ENCODE measurements at regions not wholly inside any gene's neighbourhood (a gene's known extent, or its start where the extent isn't known, plus 50 kb on each side); places are given as distances from the start of the nearest gene placed in this dataset.

- H3K27me3 ChIP-seq (ENCODE audit: control insufficient read depth in 3 of 3, insufficient read depth in 3 of 3, low read length in 2 of 3), result peaks cover 2 to 17% (median 5%) of the 10 kb centered on the region in 3 donors
- WGBS, 2 donors, result 77 to 82% methylated on average over 22 of the region's 22 CpGs
- no peak for TF ChIP-seq CTCF (IDR thresholded peaks at IDR 0.05; ENCODE audit: control extremely low read depth, extremely low read depth)
- DNase-seq, result peak in 1 of 3 donors; percentile 3
- no peaks in the 10 kb centered on the region for H3K9me3 ChIP-seq (ENCODE audit: control insufficient read depth in 4 of 4, insufficient read depth in 3 of 4, low read length in 3 of 4)
- H3K4me3 ChIP-seq, result no peak overlapping the region
- no peak overlapping the region for H3K9ac ChIP-seq (ENCODE audit: insufficient read depth in 1 of 2, low read length in 2 of 2)
- ATAC-seq (ENCODE audit: insufficient read depth, low FRiP score), result no peak
- H3K36me3 ChIP-seq (ENCODE audit: control insufficient read depth in 4 of 4, insufficient read depth in 4 of 4, low read length in 4 of 4), result no peaks in the 10 kb centered on the region
- H3K27ac ChIP-seq (ENCODE audit: low read depth in 1 of 2, low read length in 1 of 2), result no peak overlapping the region
- peaks cover 0 to 3% (median 0%) of the 10 kb centered on the region in 5 donors for H3K4me1 ChIP-seq (ENCODE audit: control insufficient read depth in 5 of 5, insufficient read depth in 5 of 5, low read length in 5 of 5)
These were observed 88.2 kb upstream of the BHLHE23 start for GRCh38 chr20:63094767-63095499.

DNA sequence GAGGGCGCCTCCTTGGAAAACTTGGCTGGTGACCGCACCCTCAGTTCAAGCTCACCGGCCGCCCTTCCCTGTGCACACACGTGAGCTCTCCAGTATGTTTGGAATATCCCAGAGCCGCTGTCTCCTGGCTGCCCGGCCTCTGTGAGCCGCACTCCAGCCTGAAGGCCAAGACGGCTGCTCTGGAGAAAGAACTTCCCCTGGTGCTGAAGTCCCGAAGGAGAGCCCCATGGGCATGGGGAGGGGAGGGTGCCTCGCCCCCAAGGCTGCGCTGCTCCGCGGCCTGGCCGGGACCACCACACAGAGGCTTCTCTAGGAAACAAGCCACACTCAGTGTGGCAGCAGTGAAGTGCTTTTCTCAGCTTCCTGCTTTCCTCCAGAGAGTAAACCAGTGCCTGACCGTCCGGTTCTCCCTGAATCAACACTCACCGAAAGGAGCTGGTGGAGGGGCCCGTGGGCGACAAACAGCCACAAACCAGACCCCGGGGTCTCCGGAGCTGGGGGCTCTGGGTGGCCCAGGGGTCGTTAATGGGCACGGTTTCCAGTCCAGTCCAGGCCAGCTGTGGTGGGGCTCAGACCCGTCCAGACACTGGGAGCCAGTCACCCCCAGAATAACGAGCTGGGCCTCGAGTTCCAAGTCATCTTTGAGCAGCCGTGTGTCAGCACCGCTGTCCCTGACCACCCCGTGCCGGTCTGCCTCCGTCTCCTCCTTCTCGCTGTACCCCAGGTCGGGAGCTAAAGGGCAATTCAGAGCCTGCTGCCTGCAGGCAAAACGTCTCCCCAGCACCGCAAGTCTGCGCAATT lies 87.4 kb upstream of the BHLHE23 start:
- Histone ChIP-seq H3K4me1 (ENCODE audit: control insufficient read depth in 5 of 5, insufficient read depth in 5 of 5, low read length in 5 of 5) (no peaks in the 10 kb centered on the region), H3K27me3 (ENCODE audit: control insufficient read depth in 3 of 3, insufficient read depth in 3 of 3, low read length in 2 of 3) (peaks cover 2 to 13% (median 5%) of the 10 kb centered on the region in 3 donors), H3K27ac (ENCODE audit: low read depth in 1 of 2, low read length in 1 of 2) (no peak overlapping the region), H3K4me3 (no peak overlapping the region), H3K36me3 (ENCODE audit: control insufficient read depth in 4 of 4, insufficient read depth in 4 of 4, low read length in 4 of 4) (no peaks in the 10 kb centered on the region), H3K9me3 (ENCODE audit: control insufficient read depth in 4 of 4, insufficient read depth in 3 of 4, low read length in 3 of 4) (no peaks in the 10 kb centered on the region), H3K9ac (ENCODE audit: insufficient read depth in 1 of 2, low read length in 2 of 2) (no peak overlapping the region)
- TF ChIP-seq CTCF (IDR thresholded peaks at IDR 0.05; ENCODE audit: control extremely low read depth, extremely low read depth), result no peak
- WGBS, 2 donors, result 56 to 71% methylated on average over 23 to 35 of the region's 37 CpGs
- no peak for ATAC-seq (ENCODE audit: insufficient read depth, low FRiP score)
- peak in 1 of 3 donors; percentile 7 for DNase-seq

- peaks cover 0 to 14% (median 5%) of the 10 kb centered on the region in 3 donors for H3K27me3 ChIP-seq (ENCODE audit: control insufficient read depth in 3 of 3, insufficient read depth in 3 of 3, low read length in 2 of 3)
- H3K36me3 ChIP-seq (ENCODE audit: control insufficient read depth in 4 of 4, insufficient read depth in 4 of 4, low read length in 4 of 4), result no peaks in the 10 kb centered on the region
- WGBS, 2 donors, result 69 to 76% methylated on average over 25 of the region's 25 CpGs
- H3K9ac ChIP-seq (ENCODE audit: insufficient read depth in 1 of 2, low read length in 2 of 2), result no peak overlapping the region
- ATAC-seq (ENCODE audit: insufficient read depth, low FRiP score), result no peak
- H3K4me3 ChIP-seq, result no peak overlapping the region
- no peaks in the 10 kb centered on the region for H3K4me1 ChIP-seq (ENCODE audit: control insufficient read depth in 5 of 5, insufficient read depth in 5 of 5, low read length in 5 of 5)
- no peak for TF ChIP-seq CTCF (IDR thresholded peaks at IDR 0.05; ENCODE audit: control extremely low read depth, extremely low read depth)
- no peaks in the 10 kb centered on the region for H3K9me3 ChIP-seq (ENCODE audit: control insufficient read depth in 4 of 4, insufficient read depth in 3 of 4, low read length in 3 of 4)
- no peak overlapping the region for H3K27ac ChIP-seq (ENCODE audit: low read depth in 1 of 2, low read length in 1 of 2)
- peak in 1 of 3 donors; percentile 10 for DNase-seq
These were observed 86.0 kb upstream of the BHLHE23 start for GRCh38 chr20:63092660-63093215.
